HepG2 (cell line): ENCODE measurements at regions not wholly inside any gene's neighbourhood (a gene's known extent, or its start where the extent isn't known, plus 50 kb on each side); places are given as distances from the start of the nearest gene placed in this dataset.
A peak's percentile ranks its signal among the peaks of the same experiment; 100 is the strongest.

Experiments used
- DZIP1 ChIP-seq: sonication (generic); formaldehyde crosslinking; IDR thresholded peaks from 2 replicates; pipeline ENCODE4 v1.5.0; 2020; ENCODE audit warnings: mild to moderate bottlenecking, missing genetic modification reagents
- MAFK ChIP-seq, 2 experiments: IDR thresholded peaks in 1 of 2; conservative IDR thresholded peaks in 1 of 2; 2 replicates each; pipeline ENCODE4 v1.6.1; 2011; ENCODE audit warnings: improper control_type of control experiment in 2 of 2, low read length in 2 of 2
- RNF219 ChIP-seq: sonication (generic); formaldehyde crosslinking; IDR thresholded peaks from 2 replicates; pipeline ENCODE4 v1.5.0; 2020; ENCODE audit warnings: mild to moderate bottlenecking, missing genetic modification reagents
- ZFP90 ChIP-seq: sonication (generic); formaldehyde crosslinking; IDR thresholded peaks from 2 replicates; pipeline ENCODE4 v1.8.0; 2022; ENCODE audit warnings: missing genetic modification reagents, mild to moderate bottlenecking, inconsistent platforms, borderline replicate concordance
- ZMYM4 ChIP-seq: sonication (generic); formaldehyde crosslinking; IDR thresholded peaks from 2 replicates; pipeline ENCODE4 v1.8.1; 2023; ENCODE audit warnings: mild to moderate bottlenecking, missing genetic modification reagents
- ZNF703 ChIP-seq: sonication (generic); formaldehyde crosslinking; IDR thresholded peaks from 2 replicates; pipeline ENCODE4 v1.5.1; 2020; ENCODE audit warnings: missing genetic modification reagents, mild to moderate bottlenecking, moderate library complexity, borderline replicate concordance
- ZNF766 ChIP-seq: sonication (generic); formaldehyde crosslinking; IDR thresholded peaks from 2 replicates; pipeline ENCODE4 v1.5.0; 2020; ENCODE audit warnings: missing genetic modification reagents, borderline replicate concordance
- ZNF776 ChIP-seq: sonication (generic); formaldehyde crosslinking; IDR thresholded peaks from 2 replicates; pipeline ENCODE4 v1.4.0; 2020; ENCODE audit warnings: mild to moderate bottlenecking, missing genetic modification reagents
- TF ChIP-seq, protein P1 (sequence below), 2 experiments: fragments of 450-650 bp in 1 of 2; sonication (generic) in 1 of 2; formaldehyde crosslinking in 1 of 2; IDR thresholded peaks; 2 replicates each; pipeline versions ENCODE4 v1.6.1 to v1.8.0; 2016 to 2022; ENCODE audit warnings: antibody characterized with exemption in 1 of 2, mild to moderate bottlenecking in 1 of 2, missing genetic modification reagents in 1 of 2
- TF ChIP-seq, protein P2 (sequence below): IDR thresholded peaks from 2 replicates; pipeline ENCODE4 v1.6.1; 2016; ENCODE audit warnings: mild to moderate bottlenecking, missing biosample characterization, missing genetic modification reagents

- TF ChIP-seq, protein P1, sequence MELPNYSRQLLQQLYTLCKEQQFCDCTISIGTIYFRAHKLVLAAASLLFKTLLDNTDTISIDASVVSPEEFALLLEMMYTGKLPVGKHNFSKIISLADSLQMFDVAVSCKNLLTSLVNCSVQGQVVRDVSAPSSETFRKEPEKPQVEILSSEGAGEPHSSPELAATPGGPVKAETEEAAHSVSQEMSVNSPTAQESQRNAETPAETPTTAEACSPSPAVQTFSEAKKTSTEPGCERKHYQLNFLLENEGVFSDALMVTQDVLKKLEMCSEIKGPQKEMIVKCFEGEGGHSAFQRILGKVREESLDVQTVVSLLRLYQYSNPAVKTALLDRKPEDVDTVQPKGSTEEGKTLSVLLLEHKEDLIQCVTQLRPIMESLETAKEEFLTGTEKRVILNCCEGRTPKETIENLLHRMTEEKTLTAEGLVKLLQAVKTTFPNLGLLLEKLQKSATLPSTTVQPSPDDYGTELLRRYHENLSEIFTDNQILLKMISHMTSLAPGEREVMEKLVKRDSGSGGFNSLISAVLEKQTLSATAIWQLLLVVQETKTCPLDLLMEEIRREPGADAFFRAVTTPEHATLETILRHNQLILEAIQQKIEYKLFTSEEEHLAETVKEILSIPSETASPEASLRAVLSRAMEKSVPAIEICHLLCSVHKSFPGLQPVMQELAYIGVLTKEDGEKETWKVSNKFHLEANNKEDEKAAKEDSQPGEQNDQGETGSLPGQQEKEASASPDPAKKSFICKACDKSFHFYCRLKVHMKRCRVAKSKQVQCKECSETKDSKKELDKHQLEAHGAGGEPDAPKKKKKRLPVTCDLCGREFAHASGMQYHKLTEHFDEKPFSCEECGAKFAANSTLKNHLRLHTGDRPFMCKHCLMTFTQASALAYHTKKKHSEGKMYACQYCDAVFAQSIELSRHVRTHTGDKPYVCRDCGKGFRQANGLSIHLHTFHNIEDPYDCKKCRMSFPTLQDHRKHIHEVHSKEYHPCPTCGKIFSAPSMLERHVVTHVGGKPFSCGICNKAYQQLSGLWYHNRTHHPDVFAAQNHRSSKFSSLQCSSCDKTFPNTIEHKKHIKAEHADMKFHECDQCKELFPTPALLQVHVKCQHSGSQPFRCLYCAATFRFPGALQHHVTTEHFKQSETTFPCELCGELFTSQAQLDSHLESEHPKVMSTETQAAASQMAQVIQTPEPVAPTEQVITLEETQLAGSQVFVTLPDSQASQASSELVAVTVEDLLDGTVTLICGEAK (IDR thresholded peaks at IDR 0.05), result peak; percentile 41; the same call in 1 of the 2 replicates
- TF ChIP-seq, protein P1 (CRISPR knock-in tag; IDR thresholded peaks at IDR 0.05), result peak; percentile 65; the same call in 1 of the 2 replicates
- TF ChIP-seq MAFK (conservative IDR thresholded peaks at IDR 0.05 in 1 of 2, IDR thresholded peaks at IDR 0.05 in 1 of 2; ENCODE audit: low read length in 2 of 2) (no peak), ZMYM4 (CRISPR knock-in tag) (no peak), ZNF766 (CRISPR knock-in tag) (no peak), ZFP90 (CRISPR knock-in tag) (no peak), ZNF703 (no peak), DZIP1 (CRISPR knock-in tag) (no peak), ZNF776 (CRISPR knock-in tag) (no peak), RNF219 (CRISPR knock-in tag) (no peak)
- TF ChIP-seq, protein P2, sequence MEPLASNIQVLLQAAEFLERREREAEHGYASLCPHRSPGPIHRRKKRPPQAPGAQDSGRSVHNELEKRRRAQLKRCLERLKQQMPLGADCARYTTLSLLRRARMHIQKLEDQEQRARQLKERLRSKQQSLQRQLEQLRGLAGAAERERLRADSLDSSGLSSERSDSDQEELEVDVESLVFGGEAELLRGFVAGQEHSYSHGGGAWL, result no peak
Observed at GRCh38 chr13:34678154-34678553, 263.9 kb upstream of the NBEA start (continued).
